HFFc6 (cell line): ENCODE measurements at regions not wholly inside any gene's neighbourhood (a gene's known extent, or its start where the extent isn't known, plus 50 kb on each side); places are given as distances from the start of the nearest gene placed in this dataset.
A peak's percentile ranks its signal among the peaks of the same experiment; 100 is the strongest.
"Not testable (repeated sequence)": the region's sequence is repeated elsewhere in the genome, so short reads cannot be mapped to it uniquely, and the experiment has no call there.

Experiments used
- DNase-seq: peaks from one replicate; pipeline ENCODE4 v3.0.0-alpha.2; 2018
- H3K27ac Mint-ChIP-seq: 2 replicates; pipeline ENCODE4 v1.8.0; 2020; ENCODE audit warnings: mild to moderate bottlenecking, mixed read lengths
- H3K27me3 Mint-ChIP-seq: 2 replicates; pipeline ENCODE4 v1.8.0; 2021; ENCODE audit warnings: mild to moderate bottlenecking, moderate library complexity, mixed read lengths; ENCODE audit not compliant: insufficient read depth
- H3K36me3 Mint-ChIP-seq: 2 replicates; pipeline ENCODE4 v1.8.0; 2021; ENCODE audit warnings: low read depth, mixed read lengths
- H3K4me1 Mint-ChIP-seq: 2 replicates; pipeline ENCODE4 v1.8.0; 2020; ENCODE audit warnings: low read depth, mixed read lengths
- H3K4me3 Mint-ChIP-seq: 2 replicates; pipeline ENCODE4 v1.8.0; 2020; ENCODE audit warnings: mild to moderate bottlenecking, moderate library complexity, mixed read lengths
- H3K9me3 Mint-ChIP-seq: 2 replicates; pipeline ENCODE4 v1.8.0; 2020; ENCODE audit warnings: mild to moderate bottlenecking, mixed read lengths
- TF ChIP-seq, protein P1 (sequence below): fragments of 200-600 bp; sonication (generic); IDR thresholded peaks from 2 replicates; pipeline ENCODE4 v1.5.0; 2021; ENCODE audit warnings: antibody characterized with exemption, mild to moderate bottlenecking

GRCh38 chr3:39639344-39640236 is 169.8 kb upstream of the MYRIP start:
- Mint-ChIP-seq H3K9me3 (no peaks in the 10 kb centered on the region), H3K4me1 (peaks cover 67% of the 10 kb centered on the region), H3K4me3 (peak overlapping the region; percentile 77), H3K27ac (peak overlapping the region; percentile 94), H3K27me3 (peaks cover 2% of the 10 kb centered on the region; the same call in 1 of the 2 replicates), H3K36me3 (no peaks in the 10 kb centered on the region)
- peak; percentile 97 for DNase-seq
- TF ChIP-seq, protein P1, sequence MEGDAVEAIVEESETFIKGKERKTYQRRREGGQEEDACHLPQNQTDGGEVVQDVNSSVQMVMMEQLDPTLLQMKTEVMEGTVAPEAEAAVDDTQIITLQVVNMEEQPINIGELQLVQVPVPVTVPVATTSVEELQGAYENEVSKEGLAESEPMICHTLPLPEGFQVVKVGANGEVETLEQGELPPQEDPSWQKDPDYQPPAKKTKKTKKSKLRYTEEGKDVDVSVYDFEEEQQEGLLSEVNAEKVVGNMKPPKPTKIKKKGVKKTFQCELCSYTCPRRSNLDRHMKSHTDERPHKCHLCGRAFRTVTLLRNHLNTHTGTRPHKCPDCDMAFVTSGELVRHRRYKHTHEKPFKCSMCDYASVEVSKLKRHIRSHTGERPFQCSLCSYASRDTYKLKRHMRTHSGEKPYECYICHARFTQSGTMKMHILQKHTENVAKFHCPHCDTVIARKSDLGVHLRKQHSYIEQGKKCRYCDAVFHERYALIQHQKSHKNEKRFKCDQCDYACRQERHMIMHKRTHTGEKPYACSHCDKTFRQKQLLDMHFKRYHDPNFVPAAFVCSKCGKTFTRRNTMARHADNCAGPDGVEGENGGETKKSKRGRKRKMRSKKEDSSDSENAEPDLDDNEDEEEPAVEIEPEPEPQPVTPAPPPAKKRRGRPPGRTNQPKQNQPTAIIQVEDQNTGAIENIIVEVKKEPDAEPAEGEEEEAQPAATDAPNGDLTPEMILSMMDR, result no peak

- Mint-ChIP-seq H3K27ac (peak overlapping the region; percentile 57), H3K4me1 (peaks cover 84% of the 10 kb centered on the region), H3K4me3 (peak overlapping the region; percentile 7; the same call in 1 of the 2 replicates), H3K27me3 (no peaks in the 10 kb centered on the region), H3K9me3 (no peaks in the 10 kb centered on the region), H3K36me3 (no peaks in the 10 kb centered on the region)
- no peak for DNase-seq
- TF ChIP-seq, protein P1, result no peak
These were observed 168.1 kb upstream of the MYRIP start for GRCh38 chr3:39641274-39641673.

- peak; percentile 74 for DNase-seq
- Mint-ChIP-seq H3K27ac (peak overlapping the region; percentile 81), H3K36me3 (no peaks in the 10 kb centered on the region), H3K4me3 (peak overlapping the region; percentile 32; the same call in 1 of the 2 replicates), H3K9me3 (no peaks in the 10 kb centered on the region), H3K4me1 (peaks cover 69% of the 10 kb centered on the region), H3K27me3 (no peaks in the 10 kb centered on the region)
- TF ChIP-seq, protein P1, result no peak
These were observed 165.2 kb upstream of the MYRIP start for GRCh38 chr3:39644176-39644575.

DNA sequence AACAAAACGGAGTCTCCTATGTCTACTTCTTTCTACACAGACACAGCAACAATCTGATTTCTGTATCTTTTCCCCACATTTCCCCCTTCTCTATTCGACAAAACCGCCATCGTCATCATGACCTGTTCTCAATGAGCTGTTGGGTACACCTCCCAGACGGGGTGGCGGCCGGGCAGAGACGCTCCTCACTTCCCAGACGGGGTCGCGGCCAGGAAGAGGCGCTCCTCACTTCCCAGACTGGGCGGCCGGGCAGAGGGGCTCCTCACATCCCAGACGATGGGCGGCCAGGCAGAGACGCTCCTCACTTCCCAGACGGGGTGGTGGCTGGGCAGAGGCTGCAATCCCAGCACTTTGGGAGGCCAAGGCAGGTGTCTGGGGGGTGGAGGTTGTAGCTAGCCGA is 158.2 kb upstream of the MYRIP start:
- not testable (repeated sequence) for H3K4me1 Mint-ChIP-seq, H3K9me3 Mint-ChIP-seq, H3K36me3 Mint-ChIP-seq, H3K27me3 Mint-ChIP-seq, H3K4me3 Mint-ChIP-seq, DNase-seq, H3K27ac Mint-ChIP-seq

GRCh38 chr3:39651993-39652739 is 157.2 kb upstream of the MYRIP start:
- Mint-ChIP-seq H3K9me3 (no peaks in the 10 kb centered on the region), H3K36me3 (no peaks in the 10 kb centered on the region), H3K27ac (no peak overlapping the region), H3K27me3 (peaks cover 5% of the 10 kb centered on the region), H3K4me1 (no peaks in the 10 kb centered on the region), H3K4me3 (no peak overlapping the region)
- TF ChIP-seq, protein P1, result no peak
- no peak for DNase-seq

- H3K4me3 Mint-ChIP-seq, H3K27ac Mint-ChIP-seq, H3K9me3 Mint-ChIP-seq, H3K27me3 Mint-ChIP-seq, DNase-seq, H3K36me3 Mint-ChIP-seq, H3K4me1 Mint-ChIP-seq: not testable (repeated sequence)
These were observed 153.7 kb upstream of the MYRIP start for GRCh38 chr3:39655718-39656117.
